Stimulated activated CD4-positive, alpha-beta T cell treated with anti-CD3 and anti-CD28 coated beads, Interleukin-4, amount 100 ng/mL, for 1 hour (primary cell): ENCODE measurements at regions not wholly inside any gene's neighbourhood (a gene's known extent, or its start where the extent isn't known, plus 50 kb on each side); places are given as distances from the start of the nearest gene placed in this dataset.
"Not testable (repeated sequence)": the region's sequence is repeated elsewhere in the genome, so short reads cannot be mapped to it uniquely, and the experiment has no call there.

Experiments used
- DNase-seq: peaks from one replicate; pipeline ENCODE4 v3.0.0-alpha.2; 2020

DNA sequence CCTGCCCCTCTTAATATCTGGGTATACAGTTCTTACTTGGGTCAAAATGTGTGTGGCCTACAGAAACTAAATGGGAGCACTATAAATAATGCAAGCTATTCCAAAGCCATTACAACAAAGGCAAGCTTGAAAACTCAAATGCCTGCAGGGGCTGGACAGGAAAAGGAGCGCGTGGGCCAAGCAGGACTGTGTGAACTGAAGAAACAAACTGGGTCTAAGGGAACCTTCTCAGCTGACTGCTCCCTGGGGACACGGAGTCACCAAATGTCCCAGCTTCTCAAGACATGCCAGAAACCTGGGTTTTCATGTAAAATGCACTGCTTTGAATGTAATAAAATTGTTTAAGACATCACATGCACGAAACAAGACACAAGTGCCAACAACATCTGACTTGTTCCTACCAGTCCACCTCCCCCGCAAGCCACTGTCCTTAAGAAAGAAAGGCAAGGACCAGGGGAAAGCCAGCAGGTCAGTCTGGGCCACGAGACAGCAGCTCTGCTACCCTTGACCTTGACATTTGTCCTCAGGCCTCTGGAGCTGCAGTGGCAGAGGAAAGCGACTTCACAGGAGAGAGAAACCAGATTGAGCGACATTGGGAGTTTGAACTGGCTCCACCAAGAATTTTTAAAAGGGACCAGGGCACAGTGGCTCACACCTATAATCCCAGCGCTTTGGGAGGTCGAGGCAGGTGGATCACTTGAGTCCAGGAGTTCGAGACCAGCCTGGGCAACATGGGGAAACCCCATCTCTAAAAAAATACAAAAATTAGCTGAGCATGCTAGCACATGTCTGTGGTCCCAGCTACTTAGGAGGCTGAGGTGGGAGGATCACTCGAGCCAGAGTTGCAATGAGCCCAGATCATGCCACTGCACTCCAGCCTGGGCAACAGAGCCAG is 89.7 kb upstream of the SH3BP4 start:
- no peak for DNase-seq

DNA sequence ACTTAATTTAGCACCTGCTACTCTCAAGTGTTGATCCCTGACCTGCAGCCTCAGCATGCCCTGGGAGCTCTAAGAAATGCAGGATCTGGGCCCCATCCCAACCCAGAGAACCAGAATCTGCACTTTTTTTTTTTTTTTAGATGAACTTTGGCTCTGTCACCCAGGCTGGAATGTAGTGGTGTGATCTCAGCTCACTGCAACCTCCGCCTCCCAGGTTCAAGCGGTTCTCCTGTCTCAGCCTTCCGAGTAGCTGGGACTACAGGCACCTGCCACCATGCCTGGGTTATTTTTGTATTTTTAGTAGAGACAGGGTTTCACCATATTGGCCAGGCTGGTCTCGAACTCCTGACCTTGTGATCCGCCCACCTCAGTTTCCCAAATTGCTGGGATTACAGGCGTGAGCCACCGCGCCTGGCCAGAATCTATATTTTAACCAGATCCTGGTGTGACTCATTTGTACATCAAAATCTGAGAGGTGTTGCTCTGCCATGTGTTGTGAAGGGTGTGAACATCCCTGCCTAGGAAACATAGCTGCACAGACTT is 92.4 kb upstream of the SH3BP4 start:
- not testable (repeated sequence) for DNase-seq

DNA sequence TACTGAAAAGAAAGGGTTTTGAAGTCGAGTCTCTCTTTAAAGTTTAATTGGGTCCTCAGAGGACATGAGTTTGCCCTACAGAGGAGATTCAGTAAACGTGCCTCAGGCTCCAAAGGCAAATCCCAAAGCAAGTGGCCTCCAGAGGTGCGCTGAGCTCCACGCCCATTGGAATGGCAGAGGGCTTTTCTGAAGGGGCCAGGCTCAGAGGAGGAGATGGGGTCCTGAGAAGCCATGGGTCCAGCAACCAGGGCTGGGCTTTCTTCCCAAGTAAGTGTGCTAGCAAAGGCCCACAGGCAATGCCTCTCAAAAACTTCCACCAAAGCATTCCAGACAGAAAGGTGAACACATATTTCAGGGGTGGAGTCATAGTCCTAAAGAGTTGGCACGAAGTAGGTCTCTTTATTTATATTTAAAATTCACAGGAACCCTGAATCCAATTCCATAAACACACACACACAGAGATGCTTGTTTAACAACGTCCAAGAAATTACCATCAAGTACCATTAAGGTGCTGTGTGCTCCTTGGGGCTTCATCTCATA is 93.0 kb upstream of the SH3BP4 start:
- DNase-seq = no peak

DNA sequence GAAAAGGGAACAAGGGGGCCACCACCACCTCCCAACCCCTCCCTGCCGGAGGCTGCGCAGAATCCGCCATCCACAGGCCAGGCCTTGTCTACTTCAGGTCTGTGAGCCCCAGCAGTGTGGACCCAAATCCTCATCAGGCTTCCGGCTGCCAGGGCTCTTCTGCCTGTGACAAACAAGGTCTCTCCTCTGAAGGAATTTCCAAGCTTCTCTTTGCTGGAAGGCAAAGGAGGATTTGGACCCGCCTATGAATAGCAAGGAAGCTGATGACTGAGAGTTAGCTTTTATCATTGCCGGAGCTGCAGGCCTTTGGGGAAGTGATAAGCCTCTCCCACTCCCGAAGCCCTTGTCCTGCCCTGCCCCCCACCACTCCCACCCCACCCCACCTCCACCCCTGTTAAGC is 93.7 kb upstream of the SH3BP4 start:
- no peak for DNase-seq

DNA sequence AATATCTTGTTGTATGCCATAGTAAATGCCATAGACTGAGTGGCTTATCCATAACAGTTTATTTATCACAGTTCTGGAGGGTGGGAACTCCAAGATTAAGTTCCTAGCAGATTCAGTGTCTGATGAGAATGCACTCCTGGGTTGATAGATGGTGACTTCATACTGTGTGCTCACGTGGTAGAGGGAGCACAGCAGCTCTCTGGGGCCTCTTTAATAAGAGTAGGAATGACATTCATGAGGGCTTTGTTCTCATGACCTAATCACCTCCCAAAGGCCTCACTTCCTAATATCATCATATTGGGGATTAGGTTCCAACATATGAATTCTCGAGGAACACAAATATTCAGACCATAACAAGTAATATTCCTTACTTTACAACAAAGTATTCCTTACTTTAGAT is 98.1 kb upstream of the SH3BP4 start:
- DNase-seq = no peak

DNA sequence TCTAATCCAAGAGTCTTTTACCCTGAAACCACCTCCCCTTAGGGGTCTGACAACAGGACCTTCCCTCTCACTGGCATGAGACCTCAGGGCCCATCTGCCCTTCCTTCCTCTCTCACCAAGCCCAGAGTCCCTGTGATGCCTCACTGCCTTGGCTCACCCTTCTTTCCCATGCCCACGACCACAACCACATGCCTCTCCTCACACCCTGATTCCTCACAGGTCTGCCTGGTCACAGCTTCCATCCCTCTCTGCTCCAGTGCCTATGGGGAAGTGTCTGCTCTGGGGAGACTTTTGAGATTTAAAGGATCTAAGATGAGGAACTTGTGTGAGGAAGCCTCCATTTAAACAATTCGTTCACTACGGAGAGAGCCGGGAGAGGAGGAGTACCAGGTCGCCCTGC is 98.9 kb upstream of the SH3BP4 start:
- no peak for DNase-seq

- DNase-seq = no peak
These were observed 99.8 kb upstream of the SH3BP4 start for GRCh38 chr2:234852035-234852434.

GRCh38 chr2:234851451-234851850 is 100.4 kb upstream of the SH3BP4 start:
- no peak for DNase-seq

- no peak for DNase-seq
These were observed 101.0 kb upstream of the SH3BP4 start for GRCh38 chr2:234850818-234851217.

DNA sequence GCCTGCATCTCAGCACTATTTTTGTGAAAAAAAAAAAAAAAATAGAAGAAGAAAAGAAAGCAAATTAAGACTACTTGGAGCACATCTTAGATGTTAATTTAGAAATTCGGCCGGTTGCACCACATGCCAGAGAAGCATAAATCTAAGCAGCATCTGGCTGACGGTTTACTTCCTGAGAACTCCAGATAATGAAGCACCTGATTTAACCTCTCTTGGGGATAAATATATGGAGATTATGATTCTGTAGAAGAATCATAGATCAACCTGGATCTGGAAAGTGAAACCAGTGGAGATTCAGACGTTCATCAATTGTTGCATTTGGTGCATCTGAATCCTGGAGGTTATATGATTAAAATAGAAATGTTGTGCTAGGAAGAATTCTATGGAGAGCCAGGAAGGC is 102.1 kb upstream of the SH3BP4 start:
- no peak for DNase-seq

- DNase-seq = no peak
These were observed 103.2 kb upstream of the SH3BP4 start for GRCh38 chr2:234848578-234848977.

GRCh38 chr2:234847639-234848038 is 104.2 kb upstream of the SH3BP4 start:
- DNase-seq = no peak

GRCh38 chr2:234847364-234847635 is 104.5 kb upstream of the SH3BP4 start:
- DNase-seq = no peak

- no peak for DNase-seq
These were observed 105.0 kb upstream of the SH3BP4 start for GRCh38 chr2:234846599-234847363.

- no peak for DNase-seq
These were observed 105.9 kb upstream of the SH3BP4 start for GRCh38 chr2:234845602-234846590.

DNA sequence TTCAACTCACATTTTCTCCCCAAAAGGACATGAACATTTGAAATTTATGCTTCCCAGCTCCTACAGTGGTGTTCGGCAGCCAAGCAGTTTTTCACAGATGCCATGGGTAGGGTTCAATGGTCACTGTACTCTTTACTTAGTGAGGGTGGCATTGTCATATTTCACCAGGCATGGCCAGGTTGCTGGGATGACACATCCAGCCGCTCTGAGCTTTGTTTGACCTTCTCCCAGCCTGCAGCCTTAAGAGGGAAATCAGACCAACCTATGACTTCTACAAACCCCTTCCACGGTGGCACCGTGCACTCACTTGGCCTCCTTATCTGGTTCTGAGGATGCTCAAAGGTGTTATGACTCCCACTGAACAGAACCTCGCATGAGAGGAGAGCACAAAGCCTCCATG is 108.4 kb upstream of the SH3BP4 start:
- DNase-seq = no peak

- DNase-seq = no peak
These were observed 109.1 kb upstream of the SH3BP4 start for GRCh38 chr2:234842753-234843152.

- no peak for DNase-seq
These were observed 110.3 kb upstream of the SH3BP4 start for GRCh38 chr2:234841321-234842015.

GRCh38 chr2:234840336-234840735 is 111.5 kb upstream of the SH3BP4 start:
- no peak for DNase-seq

DNA sequence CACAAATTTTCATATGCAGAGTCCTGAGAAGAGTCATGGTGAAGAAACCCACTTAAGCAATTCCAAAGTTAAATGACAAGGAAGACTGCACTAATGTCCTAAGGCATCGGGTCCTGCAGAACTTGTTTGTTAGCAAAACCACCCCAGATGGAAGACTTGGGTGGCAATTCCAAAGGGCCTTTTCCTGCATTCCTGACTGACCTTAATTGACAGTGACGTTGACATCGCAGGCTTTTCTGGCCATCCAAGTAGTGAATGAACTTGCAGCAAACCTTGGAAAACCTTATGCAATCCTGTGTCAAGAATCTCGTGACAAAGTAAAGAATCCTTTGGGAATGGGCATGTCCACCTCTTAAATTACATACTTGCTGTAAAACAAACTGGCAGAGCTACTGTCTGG is 112.5 kb upstream of the SH3BP4 start:
- DNase-seq = no peak

DNA sequence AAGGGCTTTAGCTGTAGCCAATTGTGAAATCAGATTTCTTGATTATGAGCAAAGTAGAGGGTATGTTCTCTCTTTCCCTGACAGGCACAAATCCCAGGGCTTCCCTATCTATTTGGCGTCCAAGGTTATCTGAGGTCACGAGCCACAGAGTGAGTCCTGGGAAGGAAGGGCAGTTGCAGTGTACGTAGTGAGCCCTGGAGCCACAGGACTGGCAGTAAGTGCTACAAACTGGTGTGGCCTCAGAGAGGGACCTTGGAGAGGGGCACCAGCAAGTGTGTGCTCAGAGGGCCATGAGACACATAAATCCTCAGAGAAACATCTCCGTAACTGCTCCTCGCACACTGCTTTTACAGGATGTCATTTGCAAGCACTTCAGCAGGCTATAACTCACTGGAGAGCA is 115.5 kb upstream of the SH3BP4 start:
- no peak for DNase-seq

- DNase-seq = no peak
These were observed 116.1 kb upstream of the SH3BP4 start for GRCh38 chr2:234835738-234836137.
